T-cell (primary cell): ENCODE measurements at regions not wholly inside any gene's neighbourhood (a gene's known extent, or its start where the extent isn't known, plus 50 kb on each side); places are given as distances from the start of the nearest gene placed in this dataset.

Experiments used
- ATAC-seq, 4 experiments: fragments of 200-7000 bp in 3 of 4; fragments of 150-1000 bp in 1 of 4; cut with Tn5 transposase; replicated peaks in 1 of 4; 1 replicate in 3 of 4; 2 replicates in 1 of 4; pipeline ENCODE4 v1.10.0; 2021; ENCODE audit warnings: moderate library complexity in 3 of 4, mild to moderate bottlenecking in 2 of 4, moderate number of reproducible peaks in 1 of 4
- CTCF ChIA-PET, 2 donors: fragments of 300-600 bp; sonication (Branson Sonifier 250); formaldehyde crosslinking; loops; one replicate each; lab custom pipeline; 2022; ENCODE audit warnings: antibody characterized with exemption in 2 of 2; lab: Charles Lee
- POLR2A ChIA-PET, 2 donors: fragments of 300-600 bp; sonication (Branson Sonifier 250); formaldehyde crosslinking; loops; one replicate each; lab custom pipeline; 2022; ENCODE audit warnings: antibody characterized with exemption in 2 of 2; lab: Charles Lee
- DNase-seq, 35 experiments: peaks; one replicate each; pipeline versions ENCODE4 v3.0.0 to v3.0.0-alpha.2; 2013 to 2023
- H3K27ac ChIP-seq: one replicate; pipeline ENCODE4 v1.5.1; 2013; ENCODE audit warnings: low read length
- H3K27me3 ChIP-seq, 2 experiments: replicated peaks in 1 of 2; 1 replicate in 1 of 2; 2 replicates in 1 of 2; pipeline versions ENCODE4 v1.6.1 to v1.7.0; 2013; ENCODE audit warnings: low read length in 1 of 2, mixed read lengths in 1 of 2; ENCODE audit not compliant: control insufficient read depth in 2 of 2, insufficient read depth in 2 of 2; ENCODE audit errors: extremely low read depth in 1 of 2
- H3K36me3 ChIP-seq, 2 donors: 1 replicate in 1 of 2; 2 replicates in 1 of 2; pipeline versions ENCODE4 v1.6.1 to v1.7.0; 2013; ENCODE audit warnings: low read length in 1 of 2; ENCODE audit not compliant: control insufficient read depth in 2 of 2, insufficient read depth in 1 of 2; ENCODE audit errors: extremely low read depth in 1 of 2
- H3K4me1 ChIP-seq, 2 experiments: 1 replicate in 1 of 2; 2 replicates in 1 of 2; pipeline versions ENCODE4 v1.6.1 to v1.7.0; 2013; ENCODE audit warnings: low read length in 2 of 2, mixed read lengths in 1 of 2; ENCODE audit not compliant: insufficient read depth in 2 of 2, control insufficient read depth in 1 of 2; ENCODE audit errors: extremely low read depth in 1 of 2
- H3K4me3 ChIP-seq, 2 donors: 1 replicate in 1 of 2; 2 replicates in 1 of 2; pipeline versions ENCODE4 v1.5.1 to v1.7.0; 2013; ENCODE audit warnings: mild to moderate bottlenecking in 2 of 2, low read length in 1 of 2, moderate library complexity in 1 of 2; ENCODE audit not compliant: control insufficient read depth in 1 of 2; ENCODE audit errors: extremely low read depth in 1 of 2
- H3K9me3 ChIP-seq: 2 replicates; pipeline ENCODE4 v1.7.0; 2013
- H3K27ac Mint-ChIP-seq, 2 donors: one replicate each; pipeline ENCODE4 v1.8.0; 2020 to 2021; ENCODE audit warnings: mild to moderate bottlenecking in 2 of 2, mixed read lengths in 2 of 2
- H3K27me3 Mint-ChIP-seq, 2 donors: one replicate each; pipeline ENCODE4 v1.8.0; 2021 to 2022; ENCODE audit warnings: mixed read lengths in 2 of 2
- H3K36me3 Mint-ChIP-seq: one replicate; pipeline ENCODE4 v1.8.0; 2021; ENCODE audit warnings: mixed read lengths
- H3K4me1 Mint-ChIP-seq, 3 donors: one replicate each; pipeline ENCODE4 v1.8.0; 2020 to 2022; ENCODE audit warnings: mixed read lengths in 3 of 3, mild to moderate bottlenecking in 1 of 3
- H3K4me3 Mint-ChIP-seq, 3 donors: one replicate each; pipeline ENCODE4 v1.8.0; 2020 to 2022; ENCODE audit warnings: mild to moderate bottlenecking in 3 of 3, mixed read lengths in 3 of 3, moderate library complexity in 3 of 3
- H3K9me3 Mint-ChIP-seq, 3 donors: one replicate each; pipeline ENCODE4 v1.8.0; 2020 to 2022; ENCODE audit warnings: mixed read lengths in 3 of 3
- WGBS: methylation state at CpG from one replicate; pipeline ENCODE4 v1.1.5; 2013; ENCODE audit warnings: missing lambda C conversion rate; ENCODE audit not compliant: insufficient coverage; 5-methylcytosine and 5-hydroxymethylcytosine counted together

- WGBS: 90% methylated on average over 2 of the region's 2 CpGs
- Histone ChIP-seq H3K4me1 (no peaks in the 10 kb centered on the region), H3K9me3 (no peaks in the 10 kb centered on the region), H3K27me3 (no peaks in the 10 kb centered on the region), H3K4me3 (no peak overlapping the region), H3K36me3 (no peaks in the 10 kb centered on the region), H3K27ac (no peak overlapping the region)
- Mint-ChIP-seq H3K4me3 (no peak overlapping the region), H3K27ac (no peak overlapping the region), H3K27me3 (no peaks in the 10 kb centered on the region), H3K4me1 (no peaks in the 10 kb centered on the region), H3K9me3 (no peaks in the 10 kb centered on the region), H3K36me3 (peaks cover 18% of the 10 kb centered on the region)
- DNase-seq: no peak
- CTCF ChIA-PET: no interaction called here
- no peak for ATAC-seq
- POLR2A ChIA-PET: no interaction called here
Observed at GRCh38 chr2:144127693-144128092, 392.2 kb downstream of the ZEB2 start.

GRCh38 chr2:144126302-144126701, 393.6 kb downstream of the ZEB2 start:
- H3K4me1 Mint-ChIP-seq: no peaks in the 10 kb centered on the region
- no peak overlapping the region for H3K27ac Mint-ChIP-seq
- Histone ChIP-seq H3K36me3 (no peaks in the 10 kb centered on the region), H3K4me1 (no peaks in the 10 kb centered on the region), H3K27ac (no peak overlapping the region), H3K4me3 (no peak overlapping the region), H3K9me3 (no peaks in the 10 kb centered on the region), H3K27me3 (no peaks in the 10 kb centered on the region)
- ATAC-seq (no peak), DNase-seq (no peak)
- H3K27me3 Mint-ChIP-seq: no peaks in the 10 kb centered on the region
- CTCF ChIA-PET: interaction anchor here in 1 of 2 donors (0.6 kb wide), 1 partner anchor 86 kb away, joined by 3 read pairs; no protein-coding TSS in a partner anchor
- WGBS: no CpG with 5 or more reads among the region's 1 CpG
- POLR2A ChIA-PET: interaction anchor here in 1 of 2 donors (0.7 kb wide), 1 partner anchor 178 kb away, joined by 4 read pairs; no protein-coding TSS in a partner anchor
- no peaks in the 10 kb centered on the region for H3K9me3 Mint-ChIP-seq
- peaks cover 22% of the 10 kb centered on the region for H3K36me3 Mint-ChIP-seq
- no peak overlapping the region for H3K4me3 Mint-ChIP-seq

- Histone ChIP-seq H3K27ac (no peak overlapping the region), H3K9me3 (no peaks in the 10 kb centered on the region), H3K27me3 (no peaks in the 10 kb centered on the region), H3K4me1 (no peaks in the 10 kb centered on the region), H3K36me3 (no peaks in the 10 kb centered on the region), H3K4me3 (no peak overlapping the region)
- ATAC-seq (no peak), DNase-seq (no peak)
- no peak overlapping the region for H3K4me3 Mint-ChIP-seq
- H3K4me1 Mint-ChIP-seq: no peaks in the 10 kb centered on the region
- H3K27ac Mint-ChIP-seq: no peak overlapping the region
- POLR2A ChIA-PET: no interaction called here
- CTCF ChIA-PET: no interaction called here
- no peaks in the 10 kb centered on the region for H3K9me3 Mint-ChIP-seq
- WGBS: no CpG with 5 or more reads among the region's 2 CpGs
- H3K36me3 Mint-ChIP-seq: peaks cover 22% of the 10 kb centered on the region
- no peaks in the 10 kb centered on the region for H3K27me3 Mint-ChIP-seq
Observed at GRCh38 chr2:144125751-144126150, 394.2 kb downstream of the ZEB2 start.

- H3K27me3 ChIP-seq: no peaks in the 10 kb centered on the region
- H3K36me3 ChIP-seq: no peaks in the 10 kb centered on the region
- H3K4me1 ChIP-seq: no peaks in the 10 kb centered on the region
- Mint-ChIP-seq H3K4me3 (no peak overlapping the region), H3K9me3 (no peaks in the 10 kb centered on the region), H3K36me3 (peaks cover 20% of the 10 kb centered on the region), H3K27me3 (no peaks in the 10 kb centered on the region), H3K4me1 (no peaks in the 10 kb centered on the region), H3K27ac (no peak overlapping the region)
- POLR2A ChIA-PET: no interaction called here
- H3K4me3 ChIP-seq: no peak overlapping the region
- no peaks in the 10 kb centered on the region for H3K9me3 ChIP-seq
- no peak for ATAC-seq
- DNase-seq: no peak
- CTCF ChIA-PET: no interaction called here
- no peak overlapping the region for H3K27ac ChIP-seq
- WGBS: no CpG with 5 or more reads among the region's 4 CpGs
Observed at GRCh38 chr2:144124882-144125281, 395.0 kb downstream of the ZEB2 start.

- Histone ChIP-seq H3K27ac (no peak overlapping the region), H3K4me3 (no peak overlapping the region), H3K27me3 (no peaks in the 10 kb centered on the region), H3K9me3 (no peaks in the 10 kb centered on the region), H3K4me1 (no peaks in the 10 kb centered on the region), H3K36me3 (no peaks in the 10 kb centered on the region)
- Mint-ChIP-seq H3K9me3 (no peaks in the 10 kb centered on the region), H3K4me1 (no peaks in the 10 kb centered on the region), H3K27ac (no peak overlapping the region), H3K27me3 (no peaks in the 10 kb centered on the region), H3K36me3 (peaks cover 8% of the 10 kb centered on the region), H3K4me3 (no peak overlapping the region)
- CTCF ChIA-PET: no interaction called here
- WGBS: no CpG with 5 or more reads among the region's 4 CpGs
- DNase-seq: no peak
- POLR2A ChIA-PET: no interaction called here
- ATAC-seq: no peak
Observed at GRCh38 chr2:144120487-144120886, 399.4 kb downstream of the ZEB2 start.

GRCh38 chr2:144117086-144117485, 402.8 kb downstream of the ZEB2 start:
- Mint-ChIP-seq H3K27ac (no peak overlapping the region), H3K9me3 (peaks cover 0 to 5% (median 5%) of the 10 kb centered on the region in 3 donors), H3K36me3 (peaks cover 8% of the 10 kb centered on the region), H3K4me1 (no peaks in the 10 kb centered on the region), H3K4me3 (no peak overlapping the region), H3K27me3 (no peaks in the 10 kb centered on the region)
- Histone ChIP-seq H3K27ac (no peak overlapping the region), H3K9me3 (no peaks in the 10 kb centered on the region), H3K27me3 (no peaks in the 10 kb centered on the region), H3K4me1 (no peaks in the 10 kb centered on the region), H3K4me3 (no peak overlapping the region), H3K36me3 (no peaks in the 10 kb centered on the region)
- ATAC-seq: no peak
- DNase-seq: no peak
- ChIA-PET CTCF (no interaction called here), POLR2A (no interaction called here)
- WGBS: 86% methylated on average over 3 of the region's 3 CpGs

GRCh38 chr2:144115739-144116291, 404.1 kb downstream of the ZEB2 start:
- no CpG with 5 or more reads among the region's 1 CpG for WGBS
- no peaks in the 10 kb centered on the region for H3K4me1 Mint-ChIP-seq
- Histone ChIP-seq H3K4me3 (no peak overlapping the region), H3K27me3 (no peaks in the 10 kb centered on the region), H3K4me1 (no peaks in the 10 kb centered on the region), H3K27ac (no peak overlapping the region), H3K9me3 (no peaks in the 10 kb centered on the region), H3K36me3 (no peaks in the 10 kb centered on the region)
- H3K27me3 Mint-ChIP-seq: no peaks in the 10 kb centered on the region
- CTCF ChIA-PET: no interaction called here
- H3K9me3 Mint-ChIP-seq: peaks cover 0 to 5% (median 5%) of the 10 kb centered on the region in 3 donors
- ATAC-seq (no peak), DNase-seq (no peak)
- no peak overlapping the region for H3K4me3 Mint-ChIP-seq
- POLR2A ChIA-PET: no interaction called here
- H3K36me3 Mint-ChIP-seq: peaks cover 11% of the 10 kb centered on the region
- no peak overlapping the region for H3K27ac Mint-ChIP-seq
